Right cardiac atrium (tissue), 5 donors: ENCODE measurements at regions not wholly inside any gene's neighbourhood (a gene's known extent, or its start where the extent isn't known, plus 50 kb on each side); places are given as distances from the start of the nearest gene placed in this dataset.
"Not testable (repeated sequence)": the region's sequence is repeated elsewhere in the genome, so short reads cannot be mapped to it uniquely, and the experiment has no call there.

Experiments used
- ATAC-seq, 2 donors: fragments of 200-7000 bp; cut with Tn5 transposase; one replicate each; pipeline versions ENCODE4 v1.8.0 to v1.9.1; 2020; ENCODE audit warnings: moderate library complexity in 2 of 2, mild to moderate bottlenecking in 1 of 2
- DNase-seq, 3 donors: peaks; one replicate each; pipeline ENCODE4 v3.0.0-alpha.2; 2020
- H3K27ac ChIP-seq: one replicate; pipeline ENCODE4 v1.5.1; 2013; ENCODE audit warnings: mild to moderate bottlenecking, low read length, control low read depth, moderate library complexity
- H3K27me3 ChIP-seq: one replicate; pipeline ENCODE4 v1.6.1; 2013; ENCODE audit not compliant: control insufficient read depth, insufficient read depth
- H3K4me1 ChIP-seq: one replicate; pipeline ENCODE4 v1.6.1; 2013; ENCODE audit warnings: low read length; ENCODE audit not compliant: control insufficient read depth, insufficient read depth
- H3K4me3 ChIP-seq: one replicate; pipeline ENCODE4 v1.5.1; 2013; ENCODE audit warnings: low read length, control low read depth
- H3K9me3 ChIP-seq: one replicate; pipeline ENCODE4 v1.6.1; 2013; ENCODE audit warnings: low read length; ENCODE audit not compliant: control insufficient read depth
- WGBS: extraction: QIAGEN DNeasy Blood & Tissue Kit; methylation state at CpG from one replicate; pipeline ENCODE4 v1.1.7; 2013; 5-methylcytosine and 5-hydroxymethylcytosine counted together
- intact Hi-C, 4 donors: fragments of 100-400 bp; cut with DNase I; formaldehyde crosslinking; loops; one replicate each; pipeline versions ENCODE4 v1.11.0 to v1.14.0; 2022 to 2023
- donor health status: healthy with polysubstance abuse.
- donor health status: DM: no; HTN: yes; CAD: no.
- donor health status: DM: no; HTN: no; CAD: no.
- donor health status: DM: no; HTN: yes; CAD: no; lungs with severe emphysema.
- donor health status: DM: yes; HTN: yes; CAD: no.

DNA sequence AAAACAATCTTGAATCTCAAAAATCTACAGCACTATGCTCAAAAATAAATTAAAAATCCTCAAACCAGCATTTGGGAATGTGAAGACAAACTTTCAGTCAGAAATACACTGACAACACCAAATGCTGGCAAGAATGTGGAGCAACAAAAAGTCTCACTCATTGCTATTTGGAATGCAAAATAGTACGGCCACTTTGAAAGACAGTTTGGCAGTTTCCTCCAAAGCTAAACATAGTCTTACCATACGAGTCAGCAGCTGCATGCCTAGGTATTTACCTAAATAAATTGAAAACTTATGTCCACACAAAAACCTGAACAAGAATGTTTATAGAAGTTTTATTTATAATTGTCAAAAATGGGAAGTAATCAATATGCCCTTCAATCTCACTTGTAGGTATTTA is 904.2 kb upstream of the LRRC4C start:
- ATAC-seq, result no peak
- no peaks in the 10 kb centered on the region for H3K4me1 ChIP-seq
- 40% methylated on average over 2 of the region's 2 CpGs for WGBS
- no peak overlapping the region for H3K4me3 ChIP-seq
- no peak for DNase-seq
- no peak overlapping the region for H3K27ac ChIP-seq
- intact Hi-C loops, result no loop called here
- H3K9me3 ChIP-seq, result no peaks in the 10 kb centered on the region
- no peaks in the 10 kb centered on the region for H3K27me3 ChIP-seq

- no peaks in the 10 kb centered on the region for H3K4me1 ChIP-seq
- H3K4me3 ChIP-seq, result no peak overlapping the region
- no peak overlapping the region for H3K27ac ChIP-seq
- no peaks in the 10 kb centered on the region for H3K9me3 ChIP-seq
- H3K27me3 ChIP-seq, result no peaks in the 10 kb centered on the region
- intact Hi-C loops, result no loop called here
- no peak for ATAC-seq
- DNase-seq, result no peak
These were observed 921.7 kb upstream of the API5 start for GRCh38 chr11:42390116-42390515.

DNA sequence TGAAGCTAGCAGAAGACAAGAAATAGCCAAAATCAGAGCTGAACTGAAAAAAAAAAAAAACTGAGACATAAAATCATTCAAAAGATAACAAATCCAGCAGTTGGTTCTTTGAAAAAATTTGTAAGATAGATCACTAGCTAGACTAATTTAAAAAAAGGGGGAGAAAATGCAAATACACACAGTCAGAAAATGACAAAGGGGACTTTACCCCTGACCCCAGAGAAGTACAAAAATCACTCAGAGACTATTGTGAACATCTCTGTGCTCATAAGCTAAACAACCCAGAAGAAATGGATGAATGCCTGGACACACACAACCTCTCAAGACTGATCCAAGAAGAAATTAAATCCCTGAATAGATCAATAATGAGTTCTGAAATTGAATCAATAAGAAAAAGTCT is 914.3 kb upstream of the API5 start:
- Histone ChIP-seq H3K4me1 (no peaks in the 10 kb centered on the region), H3K4me3 (no peak overlapping the region), H3K9me3 (no peaks in the 10 kb centered on the region), H3K27me3 (no peaks in the 10 kb centered on the region), H3K27ac (no peak overlapping the region)
- DNase-seq (no peak), ATAC-seq (no peak)
- intact Hi-C loops, result no loop called here

DNA sequence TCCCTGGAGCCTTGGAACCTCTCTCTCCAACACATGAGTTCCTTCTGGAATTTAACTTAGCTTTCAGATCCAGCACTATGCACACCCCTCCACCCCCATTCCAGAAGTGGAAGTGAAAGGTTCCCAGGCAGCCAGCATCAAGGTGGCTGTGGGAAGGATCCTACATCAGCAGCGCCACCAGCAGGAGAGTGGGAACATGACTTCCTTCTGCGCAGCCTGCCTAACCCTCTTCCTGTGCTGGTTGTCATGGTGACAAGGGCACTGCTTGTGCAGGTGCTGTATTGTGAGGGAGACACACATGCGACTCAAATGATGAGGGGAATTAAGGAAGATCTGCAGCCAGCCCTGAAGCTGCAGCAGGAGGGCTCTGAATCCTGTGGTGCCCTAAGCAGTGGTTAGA is 904.5 kb upstream of the API5 start:
- Histone ChIP-seq H3K4me1 (no peaks in the 10 kb centered on the region), H3K27me3 (no peaks in the 10 kb centered on the region), H3K4me3 (no peak overlapping the region), H3K27ac (no peak overlapping the region), H3K9me3 (no peaks in the 10 kb centered on the region)
- peak in 1 of 3 donors; percentile 31 for DNase-seq
- intact Hi-C loops, result no loop called here
- no peak for ATAC-seq
- WGBS, result 20% methylated on average over 3 of the region's 3 CpGs

- 71% methylated on average over 6 of the region's 6 CpGs for WGBS
- Histone ChIP-seq H3K4me3 (no peak overlapping the region), H3K9me3 (no peaks in the 10 kb centered on the region), H3K27me3 (no peaks in the 10 kb centered on the region), H3K4me1 (no peaks in the 10 kb centered on the region), H3K27ac (no peak overlapping the region)
- intact Hi-C loops, result no loop called here
- DNase-seq (no peak), ATAC-seq (no peak)
These were observed 901.4 kb upstream of the API5 start for GRCh38 chr11:42410251-42410955.

DNA sequence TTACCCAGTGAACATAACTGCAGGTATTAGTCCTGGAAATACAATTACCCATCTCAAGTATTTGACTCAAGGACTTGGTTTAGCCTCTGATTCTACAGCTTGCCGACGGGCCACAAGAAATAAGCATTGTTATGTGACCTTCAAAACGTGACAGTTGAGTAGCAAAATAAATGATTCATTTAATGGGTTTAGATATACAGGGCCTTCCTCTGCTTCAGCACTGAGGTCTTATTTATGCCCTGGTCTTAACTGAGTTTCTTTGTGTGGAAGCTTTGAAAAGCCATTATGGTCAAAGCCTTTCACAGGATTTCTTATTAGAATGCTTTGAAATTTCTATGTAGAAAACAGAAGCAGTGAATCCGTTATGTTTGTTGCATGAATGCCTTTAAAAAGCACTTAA is 899.2 kb upstream of the API5 start:
- Histone ChIP-seq H3K4me1 (no peaks in the 10 kb centered on the region), H3K4me3 (no peak overlapping the region), H3K9me3 (no peaks in the 10 kb centered on the region), H3K27ac (no peak overlapping the region), H3K27me3 (no peaks in the 10 kb centered on the region)
- ATAC-seq, result no peak
- intact Hi-C loops, result no loop called here
- no peak for DNase-seq
- 64% methylated on average over 4 of the region's 4 CpGs for WGBS

- H3K27me3 ChIP-seq, result no peaks in the 10 kb centered on the region
- intact Hi-C loops, result no loop called here
These were observed 894.1 kb upstream of the API5 start for GRCh38 chr11:42417691-42418090.

DNA sequence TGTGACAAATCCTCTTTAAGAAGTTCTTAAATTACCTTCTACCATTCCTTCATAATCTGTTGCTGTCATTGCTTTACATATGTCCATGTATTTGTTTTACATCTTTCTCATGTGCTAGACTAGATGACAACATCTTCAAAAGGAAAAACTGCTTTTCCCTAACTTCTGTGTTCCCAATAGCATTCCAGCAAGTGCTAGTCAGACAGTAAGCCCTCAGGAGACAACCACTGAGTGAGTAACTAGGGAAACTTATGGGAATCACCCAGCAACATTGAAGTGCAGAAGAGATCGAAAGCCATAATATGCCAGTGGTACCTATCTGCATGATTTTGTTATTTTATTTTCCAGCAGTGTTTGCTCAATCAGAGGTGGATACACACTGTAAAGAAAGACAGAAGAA is 889.7 kb upstream of the API5 start:
- Histone ChIP-seq H3K27ac (no peak overlapping the region), H3K4me1 (no peaks in the 10 kb centered on the region), H3K27me3 (no peaks in the 10 kb centered on the region), H3K4me3 (no peak overlapping the region), H3K9me3 (no peaks in the 10 kb centered on the region)
- DNase-seq, result no peak
- intact Hi-C loops, result no loop called here
- WGBS, result 92% methylated on average over 1 of the region's 1 CpG
- no peak for ATAC-seq

More at GRCh38 chr11:42417691-42418090, 894.1 kb upstream of the API5 start:
- no peak for DNase-seq
- Histone ChIP-seq H3K9me3 (no peaks in the 10 kb centered on the region), H3K4me3 (no peak overlapping the region), H3K27ac (no peak overlapping the region), H3K4me1 (no peaks in the 10 kb centered on the region)
- ATAC-seq, result no peak

- intact Hi-C loops, ATAC-seq, H3K4me3 ChIP-seq, H3K4me1 ChIP-seq, H3K9me3 ChIP-seq, H3K27me3 ChIP-seq, H3K27ac ChIP-seq: not testable (repeated sequence)
- 93% methylated on average over 25 of the region's 25 CpGs for WGBS
- DNase-seq, result peak in 1 of 3 donors; percentile 22
These were observed 876.9 kb upstream of the API5 start for GRCh38 chr11:42434911-42435310.

DNA sequence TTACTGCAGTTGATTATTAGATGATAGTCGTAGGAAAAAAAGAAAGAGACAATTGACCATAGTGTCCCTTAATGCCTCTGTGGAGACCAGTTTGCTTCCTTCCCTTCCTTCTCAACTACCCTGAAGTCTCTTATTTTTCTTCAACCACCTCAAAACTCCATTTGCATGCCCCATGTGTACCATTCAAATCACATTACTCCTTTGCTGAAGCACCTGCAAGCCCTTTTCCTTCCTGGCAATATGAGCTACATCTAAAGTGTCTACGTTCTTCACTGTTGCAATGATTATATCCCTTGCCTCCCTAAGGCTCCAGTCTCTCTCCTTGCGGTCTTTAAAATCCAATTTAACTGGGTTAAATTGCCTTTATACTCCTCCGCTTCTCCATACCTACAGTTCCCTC is 867.4 kb upstream of the API5 start:
- H3K4me3 ChIP-seq, result no peak overlapping the region
- no peak overlapping the region for H3K27ac ChIP-seq
- no peaks in the 10 kb centered on the region for H3K27me3 ChIP-seq
- no peak for ATAC-seq
- H3K4me1 ChIP-seq, result no peaks in the 10 kb centered on the region
- intact Hi-C loops, result no loop called here
- 65% methylated on average over 4 of the region's 4 CpGs for WGBS
- H3K9me3 ChIP-seq, result no peaks in the 10 kb centered on the region
- DNase-seq, result no peak

DNA sequence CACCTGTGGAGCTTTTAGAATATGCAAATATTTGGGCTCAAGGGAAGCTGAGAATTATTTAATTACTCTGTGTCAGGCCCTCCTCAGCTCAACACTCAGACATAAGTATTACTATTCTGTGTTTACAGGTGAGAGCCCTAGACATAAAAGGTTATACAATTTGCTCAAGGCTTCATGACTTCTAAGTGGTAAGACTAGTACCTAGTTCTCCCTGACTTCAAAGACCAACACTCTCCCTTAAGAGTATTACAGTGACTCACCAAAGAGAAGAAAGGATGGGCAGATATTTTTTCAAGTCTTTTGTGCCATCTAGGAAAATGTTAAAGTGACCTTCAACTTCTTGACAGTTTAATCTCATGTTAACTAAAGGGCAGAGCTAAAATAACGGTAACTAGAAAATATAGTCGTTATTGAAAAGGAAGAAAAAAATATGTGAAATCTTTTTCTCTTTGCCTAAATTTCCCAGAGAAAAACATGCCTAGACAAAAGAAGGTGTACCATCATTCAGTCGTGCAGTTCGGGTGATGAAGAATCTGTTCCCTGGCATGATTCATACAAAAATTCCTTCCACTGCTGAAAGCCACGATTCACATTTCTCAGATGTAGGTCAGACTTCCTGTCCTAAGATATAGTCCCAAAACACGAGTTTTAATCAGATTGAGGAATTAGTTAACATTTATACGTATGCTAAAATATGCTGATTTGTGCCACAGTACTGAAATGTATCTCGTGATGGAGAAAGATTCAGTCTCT is 849.1 kb upstream of the API5 start:
- DNase-seq, result no peak
- H3K27ac ChIP-seq, result no peak overlapping the region
- no peaks in the 10 kb centered on the region for H3K9me3 ChIP-seq
- no peaks in the 10 kb centered on the region for H3K27me3 ChIP-seq
- no peak for ATAC-seq
- no peaks in the 10 kb centered on the region for H3K4me1 ChIP-seq
- intact Hi-C loops, result no loop called here
- no peak overlapping the region for H3K4me3 ChIP-seq
- WGBS, result 63% methylated on average over 8 of the region's 8 CpGs
